ENCODE measurements at regions not wholly inside any gene's neighbourhood (a gene's known extent, or its start where the extent isn't known, plus 50 kb on each side); places are given as distances from the start of the nearest gene placed in this dataset.

DNA sequence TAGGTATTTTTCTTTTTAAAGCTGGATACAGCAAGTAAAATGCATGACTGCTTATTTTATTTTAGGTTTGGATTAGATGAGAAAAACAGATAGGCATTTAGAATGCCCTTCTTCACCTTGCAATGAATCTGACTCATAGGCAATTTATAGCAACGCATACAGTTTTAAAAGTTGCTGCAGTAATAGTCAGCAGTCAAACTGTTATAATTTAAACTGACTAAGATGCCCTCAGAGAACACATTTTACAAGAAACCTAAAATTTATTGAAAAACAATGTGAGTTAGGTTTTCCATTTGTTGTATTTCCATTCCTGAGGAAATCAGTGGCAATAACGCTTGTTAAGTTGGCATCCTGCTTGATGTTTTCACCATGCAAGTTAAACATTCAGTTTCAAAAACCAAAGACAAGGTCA, 1128.2 kb upstream of the PCDH9 start:
- no peak for DNase-seq (ENCODE audit: low read depth in 1 of 2, low spot score in 1 of 2)
- no peak overlapping the region for H3K27ac ChIP-seq (replicated peaks)
- TF ChIP-seq CTCF (IDR thresholded peaks at IDR 0.05; ENCODE audit: insufficient read depth, low read length) (no peak), GABPA (IDR thresholded peaks at IDR 0.05; ENCODE audit: low read depth) (no peak), POLR2AphosphoS5 (IDR thresholded peaks at IDR 0.05; ENCODE audit: low read depth) (no peak), SPI1 (IDR thresholded peaks at IDR 0.05; ENCODE audit: borderline replicate concordance, low read depth) (no peak)
- TF ChIP-seq, protein P1, sequence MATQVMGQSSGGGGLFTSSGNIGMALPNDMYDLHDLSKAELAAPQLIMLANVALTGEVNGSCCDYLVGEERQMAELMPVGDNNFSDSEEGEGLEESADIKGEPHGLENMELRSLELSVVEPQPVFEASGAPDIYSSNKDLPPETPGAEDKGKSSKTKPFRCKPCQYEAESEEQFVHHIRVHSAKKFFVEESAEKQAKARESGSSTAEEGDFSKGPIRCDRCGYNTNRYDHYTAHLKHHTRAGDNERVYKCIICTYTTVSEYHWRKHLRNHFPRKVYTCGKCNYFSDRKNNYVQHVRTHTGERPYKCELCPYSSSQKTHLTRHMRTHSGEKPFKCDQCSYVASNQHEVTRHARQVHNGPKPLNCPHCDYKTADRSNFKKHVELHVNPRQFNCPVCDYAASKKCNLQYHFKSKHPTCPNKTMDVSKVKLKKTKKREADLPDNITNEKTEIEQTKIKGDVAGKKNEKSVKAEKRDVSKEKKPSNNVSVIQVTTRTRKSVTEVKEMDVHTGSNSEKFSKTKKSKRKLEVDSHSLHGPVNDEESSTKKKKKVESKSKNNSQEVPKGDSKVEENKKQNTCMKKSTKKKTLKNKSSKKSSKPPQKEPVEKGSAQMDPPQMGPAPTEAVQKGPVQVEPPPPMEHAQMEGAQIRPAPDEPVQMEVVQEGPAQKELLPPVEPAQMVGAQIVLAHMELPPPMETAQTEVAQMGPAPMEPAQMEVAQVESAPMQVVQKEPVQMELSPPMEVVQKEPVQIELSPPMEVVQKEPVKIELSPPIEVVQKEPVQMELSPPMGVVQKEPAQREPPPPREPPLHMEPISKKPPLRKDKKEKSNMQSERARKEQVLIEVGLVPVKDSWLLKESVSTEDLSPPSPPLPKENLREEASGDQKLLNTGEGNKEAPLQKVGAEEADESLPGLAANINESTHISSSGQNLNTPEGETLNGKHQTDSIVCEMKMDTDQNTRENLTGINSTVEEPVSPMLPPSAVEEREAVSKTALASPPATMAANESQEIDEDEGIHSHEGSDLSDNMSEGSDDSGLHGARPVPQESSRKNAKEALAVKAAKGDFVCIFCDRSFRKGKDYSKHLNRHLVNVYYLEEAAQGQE (IDR thresholded peaks at IDR 0.05; ENCODE audit: insufficient replicate concordance, low read depth) = no peak
- H3K4me3 ChIP-seq (replicated peaks; ENCODE audit: insufficient read depth, low read length) = no peak overlapping the region
- no peaks in the 10 kb centered on the region for H3K27me3 ChIP-seq (ENCODE audit: insufficient read depth, poor library complexity, severe bottlenecking)

GRCh38 chr13:68350554-68350953, 1120.4 kb upstream of the PCDH9 start:
- H3K4me3 ChIP-seq (replicated peaks; ENCODE audit: insufficient read depth, low read length) = no peak overlapping the region
- no peak for DNase-seq (ENCODE audit: low read depth in 1 of 2, low spot score in 1 of 2)
- H3K27ac ChIP-seq (replicated peaks) = no peak overlapping the region
- no peak for TF ChIP-seq POLR2AphosphoS5 (IDR thresholded peaks at IDR 0.05; ENCODE audit: low read depth)
- no peak for TF ChIP-seq CTCF (IDR thresholded peaks at IDR 0.05; ENCODE audit: insufficient read depth, low read length)
- TF ChIP-seq GABPA (IDR thresholded peaks at IDR 0.05; ENCODE audit: low read depth) = no peak
- TF ChIP-seq, protein P1 (IDR thresholded peaks at IDR 0.05; ENCODE audit: insufficient replicate concordance, low read depth) = no peak
- no peak for TF ChIP-seq SPI1 (IDR thresholded peaks at IDR 0.05; ENCODE audit: borderline replicate concordance, low read depth)
- H3K27me3 ChIP-seq (ENCODE audit: insufficient read depth, poor library complexity, severe bottlenecking) = no peaks in the 10 kb centered on the region

- Histone ChIP-seq H3K27me3 (ENCODE audit: insufficient read depth, poor library complexity, severe bottlenecking) (no peaks in the 10 kb centered on the region), H3K4me3 (replicated peaks; ENCODE audit: insufficient read depth, low read length) (no peak overlapping the region), H3K27ac (replicated peaks) (no peak overlapping the region)
- no peak for DNase-seq (ENCODE audit: low read depth in 1 of 2, low spot score in 1 of 2)
- TF ChIP-seq SPI1 (IDR thresholded peaks at IDR 0.05; ENCODE audit: borderline replicate concordance, low read depth) = no peak
- TF ChIP-seq GABPA (IDR thresholded peaks at IDR 0.05; ENCODE audit: low read depth) = no peak
- TF ChIP-seq, protein P1 (IDR thresholded peaks at IDR 0.05; ENCODE audit: insufficient replicate concordance, low read depth) = no peak
- TF ChIP-seq POLR2AphosphoS5 (IDR thresholded peaks at IDR 0.05; ENCODE audit: low read depth) = no peak
- TF ChIP-seq CTCF (IDR thresholded peaks at IDR 0.05; ENCODE audit: insufficient read depth, low read length) = no peak
Observed at GRCh38 chr13:68347220-68347619, 1117.1 kb upstream of the PCDH9 start.

Data from HL-60 (cell line).